ENCODE measurements at regions not wholly inside any gene's neighbourhood (a gene's known extent, or its start where the extent isn't known, plus 50 kb on each side); places are given as distances from the start of the nearest gene placed in this dataset.

DNA sequence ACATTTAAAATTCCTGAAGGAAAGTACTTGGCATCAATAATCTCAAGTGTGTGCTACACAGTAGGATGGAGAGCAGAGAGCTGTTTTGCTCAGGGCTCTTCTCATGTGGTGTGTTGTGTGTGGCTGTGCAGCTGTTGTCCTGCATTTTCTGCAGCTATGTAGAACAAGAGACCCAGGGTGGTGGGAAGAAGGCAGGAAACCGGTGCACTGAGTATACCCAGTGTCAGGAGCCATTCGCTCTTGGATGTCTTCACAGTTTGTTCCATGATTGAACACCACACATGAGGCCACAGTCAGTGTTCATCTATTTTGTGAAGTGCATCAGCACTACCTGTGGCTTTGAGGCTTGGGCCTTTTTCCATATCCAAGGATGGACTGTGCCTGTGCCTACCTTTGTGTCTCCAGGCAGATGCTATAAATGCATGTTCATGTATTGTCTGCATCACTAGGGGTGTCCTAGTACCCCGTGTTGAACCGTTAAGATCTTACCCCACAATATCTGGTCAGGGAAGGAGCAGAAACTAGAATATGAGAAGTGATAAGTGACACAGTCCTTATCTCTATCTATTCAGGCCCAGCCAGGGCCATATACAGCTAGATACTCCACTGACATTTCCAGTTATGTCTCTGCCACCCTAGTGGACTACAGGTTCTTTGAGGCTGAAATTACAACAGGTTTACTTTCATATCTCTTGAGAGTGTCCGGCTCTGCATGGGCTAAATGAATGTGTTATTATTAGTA lies 194.3 kb downstream of the NR2F2 start:
- no peak for DNase-seq (ENCODE audit: low spot score)

DNA sequence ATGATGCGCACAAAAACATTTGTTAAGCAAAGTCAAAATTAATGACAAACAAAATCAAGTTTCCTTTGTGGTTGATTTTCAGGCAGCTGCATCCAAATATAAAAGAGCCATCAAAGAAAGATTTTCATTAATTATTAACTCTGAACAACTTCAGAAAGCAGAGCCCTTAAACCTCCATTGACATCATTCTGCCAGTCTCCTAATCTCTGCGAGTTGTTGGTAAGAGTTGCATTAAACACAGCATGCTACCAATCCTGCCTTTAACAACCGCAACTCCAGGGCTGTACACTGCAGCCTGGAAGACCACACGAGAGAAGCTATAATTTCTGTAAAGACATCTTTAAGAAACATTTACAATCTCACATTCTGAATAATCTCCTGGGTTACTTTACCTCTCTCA lies 204.6 kb downstream of the NR2F2 start:
- DNase-seq (ENCODE audit: low spot score) = no peak

DNA sequence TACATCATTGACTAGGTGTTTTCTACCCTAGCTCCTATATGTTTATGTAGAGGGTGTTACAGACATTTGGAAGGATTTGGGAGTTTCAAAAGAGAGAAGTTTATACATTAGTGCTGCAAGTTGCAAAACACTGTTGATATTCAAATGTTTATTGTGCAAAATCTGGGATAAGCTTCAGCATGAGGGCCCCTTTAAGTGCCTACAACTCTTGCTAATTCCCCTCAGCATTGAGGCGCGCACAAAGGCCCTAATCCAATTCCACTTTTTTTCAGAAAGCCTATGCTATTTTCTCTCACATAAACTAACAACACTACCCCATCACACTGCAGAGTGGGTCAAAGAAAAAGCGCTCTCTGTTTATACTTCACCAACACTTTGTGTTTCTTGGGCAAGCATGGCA lies 208.0 kb downstream of the NR2F2 start:
- DNase-seq (ENCODE audit: low spot score) = no peak

DNA sequence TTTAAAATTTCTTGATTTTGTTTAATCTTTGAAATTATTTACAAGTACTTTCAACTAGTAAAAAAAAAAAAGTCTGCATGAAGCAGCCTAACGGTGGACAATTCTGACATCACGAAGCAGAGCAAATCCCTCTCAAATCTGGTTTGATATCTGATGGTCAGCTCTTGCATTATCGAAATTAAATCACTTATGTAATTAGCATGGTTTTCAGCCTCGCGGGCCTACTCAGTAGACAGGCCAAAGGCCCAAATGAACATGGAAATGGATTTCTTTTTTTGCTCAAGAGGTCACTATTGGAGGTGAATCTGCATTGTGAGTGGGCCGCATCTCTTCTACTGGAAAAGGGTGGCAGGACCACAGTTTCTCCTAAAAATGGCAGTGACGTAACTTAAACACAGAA lies 209.8 kb downstream of the NR2F2 start:
- DNase-seq (ENCODE audit: low spot score) = no peak

DNA sequence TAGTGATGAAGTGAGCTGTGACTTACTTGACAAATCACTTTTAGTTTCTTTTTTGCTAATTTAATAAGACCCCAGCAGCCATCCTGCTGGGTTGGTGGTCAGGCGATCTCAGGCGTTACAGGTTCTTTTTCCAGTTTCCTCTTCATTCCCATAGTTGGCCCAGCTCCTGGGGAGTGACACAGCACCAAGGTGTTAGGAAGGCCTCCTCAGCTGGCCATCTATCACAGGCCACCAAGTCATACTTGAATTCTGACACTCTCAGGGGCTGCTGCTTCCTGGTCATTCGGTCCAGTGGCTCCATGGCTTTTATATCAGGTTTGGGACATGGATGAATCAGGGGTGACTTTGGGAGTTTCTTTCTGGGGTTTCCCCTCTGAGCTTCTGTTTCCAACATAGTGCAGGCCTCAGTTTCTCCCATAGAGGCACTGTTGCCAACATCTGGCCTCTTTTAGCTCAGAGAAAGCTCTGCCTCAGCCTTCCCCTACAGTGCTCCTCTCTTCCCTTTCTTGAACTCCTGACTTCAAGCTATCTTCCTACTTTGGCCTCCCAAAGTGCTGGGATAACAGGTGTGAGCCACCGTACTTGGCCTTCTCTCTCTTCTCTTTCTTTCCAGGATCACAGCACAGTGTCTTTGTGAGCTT lies 211.8 kb downstream of the NR2F2 start:
- DNase-seq (ENCODE audit: low spot score) = no peak

DNA sequence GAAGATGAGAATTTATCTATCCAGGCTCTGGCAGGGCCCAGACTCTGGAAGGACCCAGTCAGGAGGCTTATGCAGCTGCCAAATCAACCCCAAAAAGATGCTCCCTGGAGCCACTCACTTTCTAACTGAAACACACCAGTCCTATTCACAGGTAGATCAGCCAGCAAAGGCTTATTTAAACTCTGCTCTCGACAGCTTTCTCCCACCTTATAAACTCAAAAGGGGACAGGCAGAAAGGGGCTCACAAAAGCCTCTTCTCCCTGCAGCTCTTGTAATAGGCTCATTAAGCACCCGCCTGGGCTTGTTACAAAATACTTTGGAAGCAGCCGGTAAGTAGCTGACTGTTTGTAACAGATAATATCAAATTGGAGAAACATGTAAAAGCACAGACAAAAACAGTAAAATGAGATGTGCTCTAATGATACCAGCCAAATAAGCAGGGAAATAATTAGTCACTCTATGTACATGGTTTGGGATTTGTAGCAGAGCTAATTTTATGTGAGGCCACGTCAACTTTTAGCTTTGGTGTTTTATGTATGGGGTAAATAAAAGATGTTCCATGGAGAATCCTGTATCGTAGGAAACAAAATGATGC lies 213.8 kb downstream of the NR2F2 start:
- no peak for DNase-seq (ENCODE audit: low spot score)

DNA sequence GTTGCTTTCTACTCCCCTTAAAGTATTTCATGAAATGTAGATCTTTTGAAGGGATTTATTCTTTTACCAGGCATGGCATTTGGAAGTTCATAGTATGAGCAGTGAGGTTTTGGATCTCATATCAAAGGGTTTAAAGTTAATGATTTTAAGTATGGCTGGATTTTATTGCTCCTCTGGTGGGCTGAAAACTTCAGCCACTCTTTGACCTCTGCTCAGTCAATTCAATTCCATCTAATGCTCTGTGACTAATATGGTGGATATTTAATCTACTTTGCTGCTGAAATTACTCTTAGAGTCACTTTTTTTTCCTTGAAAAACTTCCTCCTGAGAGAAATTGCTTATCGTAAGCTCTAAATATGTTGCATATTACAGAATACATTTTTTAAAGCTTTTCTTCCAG lies 218.6 kb downstream of the NR2F2 start:
- no peak for DNase-seq (ENCODE audit: low spot score)

DNA sequence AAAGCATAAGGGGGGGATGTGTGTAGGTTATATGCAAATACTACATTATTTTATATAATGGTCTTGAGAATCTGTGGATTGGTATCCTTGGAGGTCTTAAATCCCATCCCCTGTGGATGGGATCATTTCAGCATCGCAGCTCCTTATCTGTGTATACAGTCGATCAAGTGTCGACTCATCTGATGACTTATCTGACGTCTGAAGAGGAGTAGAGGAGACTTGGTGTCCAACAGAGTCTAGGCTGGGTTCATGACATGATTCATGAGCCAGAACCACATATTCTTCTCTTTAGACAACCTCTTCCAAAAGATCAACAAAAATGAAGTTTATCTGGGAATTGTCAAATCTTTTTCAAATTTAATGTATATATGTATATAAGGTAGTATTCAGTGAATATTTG lies 220.7 kb downstream of the NR2F2 start:
- no peak for DNase-seq (ENCODE audit: low spot score)

DNA sequence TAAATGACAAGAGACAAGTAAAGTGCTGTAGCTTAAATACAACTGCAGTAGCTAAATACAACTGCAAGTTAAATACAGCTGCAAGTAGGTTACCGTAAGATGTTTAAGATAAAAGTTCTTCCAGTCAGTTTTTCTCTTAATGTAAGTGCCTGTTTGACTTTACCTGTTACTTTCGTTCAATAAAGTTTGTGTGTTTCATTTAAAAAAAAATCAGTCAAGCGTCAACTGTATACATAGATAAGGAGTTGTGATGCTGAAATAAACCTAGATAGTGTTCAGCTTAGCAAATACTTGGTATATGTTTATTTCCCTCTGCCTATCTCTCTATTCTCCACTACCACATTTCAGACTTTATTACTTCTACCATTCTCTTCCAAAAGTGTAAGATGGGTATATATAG lies 221.2 kb downstream of the NR2F2 start:
- DNase-seq (ENCODE audit: low spot score) = no peak

DNA sequence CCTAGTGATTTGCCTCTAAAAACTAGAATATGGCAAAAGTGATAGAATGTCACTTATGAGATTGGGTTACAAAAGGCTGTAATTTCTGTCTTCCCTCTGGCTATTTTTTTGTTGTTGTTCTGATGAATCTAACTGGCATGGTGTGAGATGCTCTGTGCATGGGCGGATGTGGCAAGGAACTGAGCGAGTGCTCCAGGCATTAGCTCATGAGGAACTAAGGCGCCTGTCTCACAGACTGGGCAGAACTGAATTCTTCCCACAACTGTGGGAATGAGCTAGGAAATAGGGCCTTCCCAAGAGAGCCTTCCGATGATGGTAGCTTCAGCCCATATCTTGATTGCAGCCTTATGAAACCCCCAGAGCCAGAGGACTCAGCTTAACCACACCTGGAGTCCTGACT lies 222.5 kb downstream of the NR2F2 start:
- DNase-seq (ENCODE audit: low spot score) = no peak

DNA sequence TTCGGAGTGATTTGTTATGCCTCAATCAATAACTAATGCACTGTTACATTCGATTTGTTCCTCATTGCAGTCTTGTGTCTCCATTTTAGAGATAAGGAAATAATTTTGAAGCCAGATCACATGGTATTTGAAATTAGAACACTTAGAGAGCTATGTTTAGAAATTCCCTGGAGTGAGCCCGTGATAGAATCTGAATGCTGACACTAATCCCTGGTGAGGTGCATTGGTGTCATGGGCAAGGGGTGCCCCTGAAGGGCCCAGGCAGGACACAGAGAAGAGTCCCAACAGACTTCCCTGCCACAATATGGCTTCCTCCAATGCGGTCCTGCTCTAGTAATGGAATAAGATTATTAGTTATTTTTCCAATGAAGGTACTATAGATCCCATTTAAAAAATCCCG lies 223.0 kb downstream of the NR2F2 start:
- no peak for DNase-seq (ENCODE audit: low spot score)

DNA sequence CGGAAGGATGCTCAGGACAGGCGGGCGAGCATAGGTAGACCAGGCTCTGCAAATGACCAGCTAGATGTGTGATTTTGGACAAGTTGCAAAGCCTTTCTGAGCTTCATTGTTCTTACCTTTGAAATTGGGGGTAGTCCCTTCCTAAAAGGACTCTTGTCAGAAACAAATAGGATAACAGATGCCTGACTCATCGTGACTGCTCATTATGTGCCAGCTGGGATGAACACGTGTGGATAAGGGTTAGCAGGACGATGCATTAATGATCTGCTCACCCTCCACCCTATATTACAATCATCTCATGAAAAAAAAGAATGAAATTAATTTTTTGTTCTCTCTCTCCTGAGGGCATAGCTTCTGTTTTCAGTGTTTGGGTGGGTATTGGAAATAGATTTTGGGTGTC lies 223.4 kb downstream of the NR2F2 start:
- no peak for DNase-seq (ENCODE audit: low spot score)

DNA sequence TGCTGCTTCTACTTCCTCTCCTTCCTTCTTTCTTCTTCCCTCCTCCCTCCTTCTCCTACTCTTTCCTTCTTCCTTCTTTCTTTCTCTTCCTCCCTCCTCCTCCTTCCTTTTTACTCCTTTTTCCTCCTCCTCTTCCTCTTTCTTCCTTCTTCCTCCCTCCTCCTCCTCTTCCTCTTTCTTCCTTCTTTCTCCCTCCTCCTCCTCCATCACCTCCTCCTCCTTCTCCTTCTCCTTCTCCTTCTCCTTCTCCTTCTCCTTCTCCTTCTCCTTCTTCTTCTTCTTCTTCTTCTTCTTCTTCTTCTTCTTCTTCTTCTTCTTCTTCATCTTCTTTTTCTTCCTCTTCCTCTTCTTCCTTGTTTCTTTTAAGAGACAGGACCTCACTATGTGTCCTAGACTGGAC lies 224.0 kb downstream of the NR2F2 start:
- DNase-seq (ENCODE audit: low spot score) = no peak

DNA sequence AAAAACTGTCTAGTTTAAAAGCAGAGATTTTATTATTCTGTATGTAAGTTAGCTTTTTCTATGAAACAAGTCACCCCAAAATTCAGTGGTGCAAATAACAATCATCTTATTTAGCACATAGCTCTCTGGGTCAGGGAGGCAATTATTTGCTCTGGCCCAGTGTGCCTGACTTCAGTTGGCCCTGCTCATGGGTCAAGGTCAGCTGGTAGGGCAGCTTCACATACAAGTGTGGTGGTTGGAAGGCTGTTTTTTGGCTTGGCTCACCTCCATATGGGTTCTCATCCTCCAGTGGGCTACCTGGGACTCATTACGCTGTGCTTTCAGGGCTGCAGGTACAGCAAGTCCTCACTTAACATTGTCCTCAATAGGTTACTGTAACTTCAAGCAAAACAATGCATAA lies 228.6 kb downstream of the NR2F2 start:
- DNase-seq (ENCODE audit: low spot score) = no peak

DNA sequence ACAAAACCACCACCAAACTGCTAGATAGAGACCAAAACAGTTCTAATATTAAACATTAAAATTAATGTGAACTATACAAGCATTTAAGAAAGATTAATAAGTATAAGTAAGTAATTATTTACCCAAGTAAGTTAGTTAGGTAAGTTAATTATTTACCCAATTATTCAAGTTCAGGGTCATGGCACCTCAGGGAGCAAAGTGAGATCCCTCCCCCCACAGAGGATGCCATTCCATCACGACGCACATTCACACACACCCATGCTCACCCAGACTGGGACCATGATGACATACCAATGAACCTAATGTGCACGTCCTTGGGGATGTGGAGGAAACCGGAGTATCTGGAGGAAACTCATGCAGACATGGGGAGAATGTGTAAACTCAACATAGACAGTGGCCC lies 229.1 kb downstream of the NR2F2 start:
- DNase-seq (ENCODE audit: low spot score) = no peak

DNA sequence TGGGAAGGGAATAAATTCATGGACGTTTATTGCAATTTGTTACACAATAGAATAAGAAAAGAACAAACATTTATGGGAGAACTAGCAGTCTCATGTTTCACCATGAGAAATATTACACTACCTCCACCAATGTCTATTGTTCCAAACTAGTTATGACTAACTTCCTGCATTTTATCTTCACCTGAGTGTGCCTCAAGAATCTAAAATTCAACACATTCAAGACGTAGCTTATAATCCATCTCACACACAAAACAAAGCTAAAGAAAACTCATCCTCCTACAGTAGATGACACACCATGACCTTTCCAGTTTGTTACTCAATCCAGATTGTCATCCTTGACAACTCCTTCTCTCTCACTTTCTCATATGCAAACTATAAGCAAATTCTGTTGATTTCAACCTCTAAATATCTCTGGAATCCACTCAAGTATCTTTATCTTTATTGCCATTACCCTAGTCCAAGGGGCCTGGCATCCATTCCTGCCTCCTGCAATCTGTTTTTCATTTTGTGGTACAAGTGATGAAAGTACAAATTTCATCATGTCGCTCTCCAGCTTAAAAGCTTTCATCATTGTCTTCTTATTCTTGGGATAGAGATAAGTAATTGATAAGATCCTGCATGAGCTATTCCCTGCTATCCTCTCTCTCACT lies 229.9 kb downstream of the NR2F2 start:
- no peak for DNase-seq (ENCODE audit: low spot score)

DNA sequence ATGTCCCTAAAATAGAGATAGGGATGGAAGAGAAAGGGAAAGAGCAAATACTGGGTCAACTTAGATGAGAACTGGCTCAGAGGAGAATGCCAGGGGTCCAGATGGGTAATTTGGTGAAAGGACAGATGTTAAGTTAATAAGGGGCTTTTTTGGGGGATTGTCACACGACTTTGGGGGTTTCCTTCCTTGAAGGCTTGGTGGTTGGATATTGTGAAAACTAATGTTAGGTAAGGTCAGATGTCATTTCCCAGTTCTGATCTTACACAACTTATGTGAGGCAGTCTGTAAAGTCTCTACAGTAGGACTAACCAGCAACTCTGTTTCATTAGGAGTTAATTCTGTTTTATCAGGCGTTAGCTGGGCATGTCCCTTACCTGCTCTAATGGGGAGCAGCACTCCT lies 231.1 kb downstream of the NR2F2 start:
- no peak for DNase-seq (ENCODE audit: low spot score)

DNA sequence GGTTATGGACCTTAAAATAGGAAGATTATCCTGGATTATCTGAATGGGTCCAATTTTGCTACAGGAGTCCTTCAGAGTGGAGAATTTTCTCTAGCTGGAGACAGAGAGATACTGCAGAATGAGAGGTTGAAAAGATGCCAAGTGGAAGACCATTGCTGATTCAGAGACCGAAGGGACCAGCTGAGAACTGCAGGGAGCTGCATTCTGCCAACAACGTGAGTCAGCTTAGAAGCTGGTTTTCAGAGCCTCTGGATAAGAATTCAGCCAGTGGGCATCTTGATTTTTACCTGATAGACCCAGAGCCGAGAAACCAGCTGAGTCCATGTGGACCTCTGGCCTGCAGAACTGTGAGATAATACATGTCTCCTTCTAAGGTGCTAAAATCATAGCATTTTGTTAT lies 234.0 kb downstream of the NR2F2 start:
- DNase-seq (ENCODE audit: low spot score) = no peak

DNA sequence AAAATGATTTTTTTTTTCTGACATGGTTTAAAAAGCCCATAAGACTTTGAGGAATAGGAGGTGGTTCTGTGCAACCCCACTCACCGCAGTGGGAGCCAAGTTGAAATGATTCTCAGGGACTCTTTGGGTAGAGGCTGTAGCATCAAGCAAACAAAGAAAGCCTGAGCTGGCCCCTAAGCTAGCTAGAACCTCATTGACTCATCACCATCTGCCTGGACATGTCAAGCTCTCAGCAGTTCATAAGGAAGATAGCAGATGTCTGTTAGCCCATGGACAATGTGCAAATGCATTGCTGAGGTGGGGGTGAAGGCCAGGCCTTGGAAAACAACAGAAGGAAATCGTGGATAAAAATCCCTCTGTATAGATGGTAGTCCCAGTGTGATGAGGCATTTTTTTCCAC lies 234.8 kb downstream of the NR2F2 start:
- no peak for DNase-seq (ENCODE audit: low spot score)

DNA sequence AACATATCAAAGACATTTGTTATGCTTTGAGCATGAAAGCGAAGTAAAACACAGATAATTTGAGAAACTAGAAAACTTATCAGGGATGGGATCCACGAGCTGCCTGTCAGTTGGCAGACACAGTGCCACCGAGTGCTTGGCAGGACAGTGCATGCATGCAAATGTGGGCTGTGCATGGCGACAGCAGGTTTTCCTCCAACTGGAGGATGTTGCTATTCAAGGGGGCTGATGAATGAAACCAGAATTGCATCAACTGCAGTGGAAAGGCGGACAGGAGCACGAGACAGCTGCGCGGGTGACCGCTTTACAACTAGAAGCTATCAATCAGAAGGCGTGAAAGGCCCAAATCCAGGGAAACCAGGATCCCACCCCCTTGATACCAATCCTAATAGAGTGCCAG lies 244.3 kb downstream of the NR2F2 start:
- DNase-seq (ENCODE audit: low spot score) = no peak

DNA sequence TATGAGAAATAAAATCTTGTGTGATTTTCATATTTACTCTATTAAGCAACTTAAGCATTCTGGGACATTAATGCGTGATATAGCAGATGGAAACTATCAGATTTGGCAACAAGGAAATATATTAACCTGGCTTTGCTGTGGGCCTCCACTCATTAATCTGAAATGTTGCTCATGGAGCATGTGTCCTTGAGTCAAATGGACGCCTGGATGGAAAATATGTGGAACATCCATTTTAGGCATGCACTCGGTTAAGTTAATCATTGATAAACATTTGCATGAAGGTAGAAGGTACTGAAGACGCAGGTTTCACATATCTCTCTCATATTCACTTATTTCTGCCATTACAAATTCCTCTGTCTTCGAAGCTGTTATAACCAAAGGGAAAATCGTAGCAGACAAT lies 246.1 kb downstream of the NR2F2 start:
- no peak for DNase-seq (ENCODE audit: low spot score)

DNA sequence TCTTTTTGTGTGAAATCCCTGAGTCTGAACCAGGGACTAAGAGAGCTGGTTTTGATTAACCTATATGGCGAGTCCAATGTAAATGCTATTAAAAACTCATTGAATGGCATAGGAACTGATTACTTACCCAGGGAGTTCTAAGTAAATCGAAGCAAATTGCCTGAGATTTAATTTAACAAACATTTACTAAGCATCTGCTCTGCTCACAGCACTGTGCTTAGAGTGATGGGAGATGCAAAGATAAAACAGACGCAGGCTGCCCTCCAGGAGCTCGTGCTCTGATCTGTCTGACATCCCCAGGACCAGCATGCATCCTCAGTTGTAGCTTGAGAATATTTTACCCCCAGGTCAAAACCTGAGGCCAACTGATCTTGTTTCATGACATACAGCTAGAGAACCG lies 247.9 kb downstream of the NR2F2 start:
- DNase-seq (ENCODE audit: low spot score) = no peak

DNA sequence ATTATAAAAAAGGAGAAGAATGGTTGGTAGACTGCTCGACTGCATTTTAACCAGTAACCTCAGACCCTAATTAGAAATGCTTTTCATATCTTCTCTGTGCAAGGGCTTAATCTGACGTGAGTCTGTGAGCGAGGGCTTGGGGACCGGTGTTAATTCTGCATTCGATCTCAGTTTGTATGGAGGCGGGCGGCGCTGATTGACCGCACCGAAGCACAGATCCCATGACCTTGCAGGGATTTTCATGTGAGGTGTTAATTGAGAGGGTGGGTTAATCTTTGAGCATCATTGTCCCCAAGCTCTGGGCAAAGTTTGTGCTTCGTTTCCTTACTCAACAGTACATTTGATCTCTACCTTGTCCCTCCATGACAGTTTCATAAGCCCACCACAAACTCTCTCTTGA lies 250.9 kb downstream of the NR2F2 start:
- DNase-seq (ENCODE audit: low spot score) = no peak

Data from NAMALWA (cell line).